ENCODE measurements at regions not wholly inside any gene's neighbourhood (a gene's known extent, or its start where the extent isn't known, plus 50 kb on each side); places are given as distances from the start of the nearest gene placed in this dataset.

DNA sequence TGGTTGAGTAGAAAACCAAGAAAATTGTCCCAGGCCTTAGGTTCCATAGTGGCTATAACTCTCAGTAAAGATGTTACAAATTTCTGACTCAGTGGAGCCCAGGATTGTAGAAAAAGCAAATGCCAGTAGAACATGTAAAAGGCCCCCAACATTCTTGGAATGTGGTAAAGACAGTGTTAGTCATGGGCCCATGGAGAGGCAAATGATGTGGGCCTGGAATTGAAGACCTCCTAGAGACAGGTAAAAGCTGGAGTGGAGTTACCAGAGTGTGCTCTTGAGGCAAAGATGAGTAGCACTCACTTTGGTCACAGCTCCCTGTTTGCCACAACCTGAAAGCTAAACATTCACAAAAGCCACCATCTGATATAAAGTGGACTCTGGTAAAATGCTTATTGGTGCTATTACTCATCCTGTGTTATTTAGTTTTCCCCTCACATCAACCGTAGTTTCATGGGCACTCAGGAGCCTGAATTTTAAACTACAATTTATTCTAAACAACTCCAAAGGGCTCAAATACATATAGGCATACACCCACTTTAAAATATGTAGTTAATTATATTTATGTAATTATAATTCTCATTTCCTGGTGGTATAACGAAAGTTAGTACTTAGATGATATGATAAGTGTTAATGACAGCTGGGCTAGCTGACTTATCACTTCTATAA is 359.6 kb upstream of the NECTIN3 start:
- no peak for DNase-seq

DNA sequence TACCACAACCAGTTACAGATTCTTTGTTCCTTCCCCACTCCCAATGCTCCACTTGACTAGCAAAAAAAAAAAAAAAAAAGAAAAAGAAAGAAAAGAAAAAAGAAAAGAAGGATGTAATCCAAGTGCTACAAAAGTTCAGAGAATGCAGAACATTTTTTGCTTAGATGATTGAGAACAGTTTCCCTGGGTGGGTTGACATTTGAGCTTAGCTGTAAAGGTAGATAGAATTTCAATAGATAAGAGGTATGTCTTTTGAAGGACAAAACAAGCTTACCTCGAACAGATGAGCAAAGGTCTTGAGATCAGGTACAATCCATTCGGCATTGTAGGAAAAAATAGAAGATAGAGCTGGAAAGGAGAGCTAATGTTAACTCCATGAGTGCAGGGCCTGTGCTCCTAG is 344.6 kb upstream of the NECTIN3 start:
- no peak for DNase-seq

DNA sequence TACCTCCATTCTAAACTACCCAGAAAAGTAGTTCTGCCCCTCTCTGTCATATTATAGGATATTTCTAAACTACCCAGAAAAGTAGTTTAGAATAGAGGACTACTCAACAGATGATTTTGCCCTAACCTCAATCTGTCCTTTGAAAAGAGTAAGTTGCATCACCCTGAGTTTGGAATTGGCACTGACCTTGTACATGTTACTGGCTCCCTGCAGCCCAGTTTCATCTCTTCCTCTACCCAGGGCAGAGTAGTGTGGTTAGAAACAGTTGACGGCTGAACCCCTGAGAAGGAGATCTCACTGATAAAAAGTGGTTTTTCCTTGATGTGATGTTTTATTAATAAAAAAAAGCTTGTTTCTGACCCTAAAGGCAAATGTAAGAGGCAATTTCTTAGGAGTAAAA is 340.5 kb upstream of the NECTIN3 start:
- DNase-seq: no peak

DNA sequence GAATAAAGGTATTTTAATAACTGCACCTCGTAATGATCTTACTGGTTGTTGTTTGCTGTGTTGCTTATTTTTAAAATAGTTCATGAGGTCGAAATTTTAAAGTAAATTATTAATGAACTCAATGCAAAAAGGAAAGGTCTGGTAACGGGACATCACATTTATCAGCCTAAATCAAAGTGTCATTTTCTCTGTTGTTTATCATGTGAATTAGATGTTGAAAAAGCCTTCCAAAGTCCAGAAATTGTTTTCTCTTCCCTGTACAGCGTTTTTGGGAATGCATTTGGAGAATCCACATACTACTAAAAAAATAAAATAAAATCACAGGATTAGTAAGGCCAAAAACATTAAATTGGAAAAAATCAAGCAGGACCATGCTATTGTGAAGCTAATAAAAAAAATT is 339.2 kb upstream of the NECTIN3 start:
- no peak for DNase-seq

DNA sequence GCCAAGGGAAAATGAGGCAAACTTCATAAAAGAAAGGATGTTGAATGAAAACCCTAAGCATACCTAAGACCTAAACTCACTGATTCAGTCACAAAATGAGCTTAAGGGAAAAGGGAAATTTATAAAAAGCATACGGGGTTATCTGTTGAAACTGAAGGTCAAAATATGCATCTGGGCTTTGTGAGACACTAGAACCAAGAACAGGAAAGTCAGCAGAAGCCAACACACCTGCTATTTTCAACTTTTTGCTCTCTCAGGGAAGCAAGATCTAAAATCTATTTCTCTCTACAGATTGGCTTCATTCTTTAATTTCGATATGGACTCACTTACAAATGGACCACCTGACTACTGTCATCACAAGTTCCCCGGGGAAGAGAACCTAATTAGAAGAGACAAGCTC is 338.6 kb upstream of the NECTIN3 start:
- no peak for DNase-seq

DNA sequence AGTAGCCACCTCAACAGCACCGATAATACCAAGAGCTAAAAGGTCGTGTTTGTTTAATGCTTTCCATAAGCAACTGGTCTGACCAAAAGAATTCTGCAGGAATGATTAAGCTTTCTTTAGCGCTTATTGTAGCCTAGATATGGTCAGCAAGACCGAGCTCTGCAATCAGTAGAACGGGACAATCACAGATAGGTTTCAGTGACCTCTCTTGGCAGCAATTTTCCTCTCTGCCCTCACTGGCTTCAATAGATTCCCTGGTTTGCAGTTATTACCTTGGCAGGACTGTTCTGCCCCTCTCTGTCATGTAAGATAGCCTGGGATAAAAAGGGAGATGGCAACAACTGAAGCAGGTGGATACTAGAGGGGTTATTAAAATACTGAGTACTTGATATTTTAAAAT is 337.1 kb upstream of the NECTIN3 start:
- no peak for DNase-seq

DNA sequence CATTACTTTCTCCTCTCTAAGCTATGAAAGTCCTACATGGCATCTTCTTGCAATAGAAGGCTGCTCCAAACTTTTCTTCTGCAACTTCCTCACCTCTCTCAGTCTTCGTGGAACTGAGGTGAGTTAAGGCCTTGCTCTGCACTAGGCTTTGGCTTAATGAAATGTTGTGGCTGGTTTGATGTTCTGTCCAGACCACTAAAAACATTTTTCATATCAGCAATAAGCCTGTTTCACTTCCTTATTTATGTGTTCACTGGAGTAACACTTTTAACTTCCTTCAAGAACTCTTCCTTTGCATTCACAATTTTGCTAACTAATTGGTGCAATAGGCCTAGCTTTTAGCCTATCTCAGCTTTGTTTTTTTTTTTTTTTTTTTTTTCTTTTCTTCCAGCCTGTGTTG is 335.3 kb upstream of the NECTIN3 start:
- DNase-seq: no peak

DNA sequence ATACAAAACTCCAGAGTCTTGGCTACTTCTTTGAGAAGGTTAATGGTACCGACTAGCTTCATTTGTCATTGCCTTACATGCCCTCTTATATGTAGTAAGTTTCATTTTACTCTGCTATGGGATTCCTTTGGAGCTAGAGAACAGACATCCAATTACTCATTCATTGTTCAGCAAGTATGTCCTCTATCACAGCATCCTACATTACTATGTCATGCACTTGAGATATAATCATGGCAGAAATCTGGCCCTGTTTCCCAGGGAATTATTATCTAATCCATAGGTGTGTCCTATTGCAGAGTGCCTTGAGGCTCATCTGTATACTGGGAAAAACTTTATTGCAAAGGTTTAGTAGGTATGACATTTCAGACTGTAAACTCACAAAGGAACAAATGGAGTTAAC is 333.1 kb upstream of the NECTIN3 start:
- DNase-seq: no peak

DNA sequence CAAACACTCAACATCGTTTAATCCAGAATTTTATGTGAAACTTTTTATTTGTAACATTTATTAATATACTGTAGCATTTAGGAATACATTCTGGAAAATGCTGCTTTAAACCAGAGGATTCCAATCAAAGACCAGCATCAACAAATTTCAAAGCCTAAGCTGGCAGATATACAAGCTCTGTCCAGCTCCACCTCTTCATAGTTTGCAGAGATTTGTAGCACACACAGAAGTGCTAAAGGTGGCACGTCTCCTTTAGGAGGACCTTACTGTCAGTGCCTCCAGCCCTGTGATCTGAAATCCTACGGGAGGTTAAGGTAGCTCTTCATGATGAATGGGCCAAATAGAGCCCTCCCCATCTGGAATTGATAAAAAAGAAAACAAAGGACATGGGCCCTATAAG is 329.7 kb upstream of the NECTIN3 start:
- DNase-seq: no peak

DNA sequence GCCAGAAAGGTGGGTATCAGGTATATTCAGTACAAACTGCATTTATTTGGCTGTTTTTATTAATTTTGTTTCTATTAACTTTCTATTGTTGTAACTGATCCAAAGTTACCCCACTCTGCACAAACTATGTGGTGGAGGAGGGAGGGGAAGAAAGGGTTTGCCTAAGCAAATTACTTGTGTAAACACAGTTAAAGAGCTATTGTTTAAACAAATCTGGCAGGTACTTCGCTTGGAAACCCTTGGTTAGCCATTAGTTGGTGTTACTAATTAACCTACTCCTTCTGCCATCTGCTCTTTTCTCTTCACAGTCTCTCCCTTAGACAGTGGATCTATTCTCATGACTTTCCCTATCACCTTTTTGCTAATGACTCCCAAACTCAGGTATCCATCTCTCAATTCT is 328.4 kb upstream of the NECTIN3 start:
- no peak for DNase-seq

DNA sequence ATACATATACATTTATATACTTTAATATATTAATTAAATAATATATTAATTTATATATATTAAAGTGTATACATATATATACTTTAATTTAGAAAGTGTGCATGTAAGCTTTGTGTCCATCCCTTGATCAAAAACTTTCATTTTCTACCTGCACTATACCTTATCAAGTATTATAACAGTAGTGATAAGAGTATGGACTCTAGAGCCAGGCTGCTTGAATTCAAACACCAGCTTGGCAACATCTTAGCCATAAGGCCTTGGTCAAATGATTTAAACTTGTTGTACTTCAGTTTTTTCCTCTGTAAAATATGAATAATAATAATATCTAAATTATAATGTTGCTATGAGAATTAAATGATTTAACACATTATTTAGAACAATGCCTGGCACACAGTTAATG is 327.6 kb upstream of the NECTIN3 start:
- DNase-seq: no peak

DNA sequence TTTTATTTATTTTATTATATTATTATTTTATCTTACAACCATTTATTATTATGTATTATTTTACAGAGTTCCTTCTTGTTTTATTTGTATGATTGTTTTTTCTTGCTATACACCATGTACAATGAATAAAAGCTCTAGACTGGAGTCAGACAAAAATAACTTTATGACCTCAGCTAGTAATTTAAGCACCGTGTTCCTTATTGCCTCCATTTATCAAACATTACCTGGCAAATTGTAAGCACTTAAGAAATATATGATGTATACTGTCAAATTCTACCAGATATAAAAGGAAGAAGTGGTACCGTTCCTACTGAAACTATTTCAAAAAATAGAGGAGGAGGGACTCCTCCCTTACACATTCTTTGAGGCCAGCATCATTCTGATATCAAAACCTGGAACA is 326.9 kb upstream of the NECTIN3 start:
- no peak for DNase-seq

DNA sequence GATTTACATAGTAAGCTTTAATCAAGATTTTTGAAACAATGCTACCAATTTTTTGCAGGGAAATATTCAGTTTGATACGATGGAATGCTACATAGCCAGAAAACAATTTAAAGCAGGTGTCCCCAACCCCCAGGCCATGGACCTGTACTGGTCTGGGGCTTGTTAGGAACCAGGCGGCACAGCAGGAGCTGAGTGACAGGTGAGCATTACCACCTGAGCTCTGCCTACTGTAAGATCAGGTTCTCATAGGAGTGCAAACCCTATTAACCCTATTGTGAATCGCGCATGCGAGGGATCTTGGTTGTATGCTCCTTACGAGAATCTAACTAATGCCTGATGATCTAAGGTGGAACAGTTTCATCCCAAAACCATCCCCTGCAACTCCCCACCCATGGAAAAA is 322.6 kb upstream of the NECTIN3 start:
- DNase-seq: no peak

DNA sequence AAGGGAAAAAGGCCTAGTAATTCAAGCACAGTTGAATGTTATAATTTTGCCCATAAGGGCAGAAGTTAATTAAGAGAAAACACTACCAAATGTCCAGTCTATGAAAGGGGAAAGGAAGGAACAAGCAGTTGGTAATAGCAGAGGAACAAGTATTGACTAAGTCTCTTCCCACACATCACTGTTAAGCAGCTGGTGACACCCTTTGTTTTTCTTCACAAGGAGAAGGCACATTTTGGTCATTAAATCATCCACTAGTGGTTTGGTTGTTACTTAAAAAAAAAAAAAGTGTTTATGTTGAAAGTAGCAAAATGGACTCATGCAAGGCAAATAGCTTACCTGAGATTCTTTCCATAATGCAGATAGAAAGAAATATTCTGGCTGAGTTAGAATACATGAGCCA is 321.4 kb upstream of the NECTIN3 start:
- DNase-seq: no peak

DNA sequence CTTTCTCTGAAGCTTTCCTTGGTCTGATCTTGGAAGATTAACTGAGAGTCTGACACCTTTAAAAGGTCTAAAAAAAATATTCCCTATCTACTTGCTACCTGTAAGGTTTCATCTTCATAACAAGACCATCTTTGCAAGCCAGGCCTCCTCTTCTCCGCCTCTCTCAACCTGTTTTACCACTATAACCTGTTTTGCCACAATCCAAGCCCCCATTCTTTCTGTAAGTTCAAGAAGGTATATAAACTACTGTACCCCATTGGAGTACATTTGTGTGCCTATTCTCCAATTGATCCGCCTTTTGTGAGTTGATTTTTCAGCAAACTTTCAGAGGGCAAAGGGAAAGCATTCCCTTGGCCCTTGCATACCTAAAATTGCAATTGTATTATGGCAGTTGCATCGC is 319.3 kb upstream of the NECTIN3 start:
- no peak for DNase-seq

DNA sequence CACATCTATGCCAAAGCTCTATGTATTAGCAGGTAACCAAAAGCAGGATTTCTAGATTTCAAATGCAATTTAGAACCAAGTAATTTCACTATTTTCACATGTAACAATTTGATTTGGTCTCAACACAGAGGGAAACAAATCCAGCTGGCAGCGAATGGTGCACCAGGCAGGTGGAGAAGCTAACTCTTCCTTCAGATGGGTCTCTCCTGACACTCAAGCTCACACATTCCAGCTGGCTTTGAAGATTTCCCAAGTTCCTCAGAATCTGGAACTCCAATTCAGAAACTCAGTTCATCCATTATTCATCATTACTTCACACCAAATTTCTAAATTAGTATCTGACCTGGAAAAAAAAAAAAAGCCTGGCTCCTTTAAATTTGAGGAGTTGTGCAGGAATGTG is 318.1 kb upstream of the NECTIN3 start:
- no peak for DNase-seq

DNA sequence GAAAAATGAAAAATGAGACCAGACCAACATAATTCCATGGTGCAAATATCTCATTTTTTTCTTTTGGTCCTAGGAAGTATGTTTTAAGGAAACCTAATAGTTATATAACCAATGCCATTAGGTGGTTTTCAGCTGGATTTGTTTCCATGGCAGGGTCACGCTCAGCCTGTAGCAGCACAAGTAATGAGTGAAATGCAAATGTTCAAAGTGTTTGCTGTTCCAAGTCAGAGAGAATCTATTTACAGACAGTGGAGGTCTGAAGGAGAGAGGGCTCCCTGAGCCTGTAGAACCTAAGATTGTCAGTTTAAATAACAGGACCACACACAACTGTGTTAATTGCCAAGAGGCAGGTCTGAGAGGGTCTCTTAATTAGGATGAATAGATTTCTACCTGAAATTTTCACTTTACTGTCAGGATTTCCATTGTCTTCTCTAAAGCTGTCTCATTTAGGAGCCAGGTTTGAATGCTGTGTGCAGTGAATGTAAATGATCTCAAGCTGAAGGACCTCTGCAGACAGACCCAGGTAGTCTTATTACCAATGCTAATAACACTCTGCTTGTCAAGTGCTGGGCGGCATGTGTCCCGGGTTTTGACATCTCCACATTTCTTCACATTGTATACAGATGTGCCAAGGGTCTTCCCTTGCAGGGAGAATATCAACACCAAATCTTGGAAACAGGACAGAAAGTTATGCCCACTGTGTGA is 317.3 kb upstream of the NECTIN3 start:
- DNase-seq: no peak

DNA sequence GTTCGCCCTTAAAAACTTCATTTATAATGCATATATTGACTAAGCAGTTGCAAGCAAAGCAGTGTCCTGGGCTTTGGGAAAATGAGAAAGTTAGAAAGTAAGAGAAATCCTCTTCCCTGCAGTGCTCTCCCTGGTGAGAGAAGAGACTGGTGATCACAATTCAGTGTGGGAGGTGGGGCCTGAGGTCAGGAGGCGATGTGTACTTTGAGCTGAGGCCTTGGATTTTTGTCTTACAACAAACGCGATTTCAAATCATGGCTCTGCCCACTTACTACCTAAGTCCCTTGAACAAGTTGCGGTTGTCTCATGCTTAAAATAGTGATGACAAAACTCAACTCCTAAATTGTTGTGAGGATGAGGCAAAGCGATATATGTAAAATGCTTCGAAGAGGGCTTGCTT is 316.3 kb upstream of the NECTIN3 start:
- no peak for DNase-seq

DNA sequence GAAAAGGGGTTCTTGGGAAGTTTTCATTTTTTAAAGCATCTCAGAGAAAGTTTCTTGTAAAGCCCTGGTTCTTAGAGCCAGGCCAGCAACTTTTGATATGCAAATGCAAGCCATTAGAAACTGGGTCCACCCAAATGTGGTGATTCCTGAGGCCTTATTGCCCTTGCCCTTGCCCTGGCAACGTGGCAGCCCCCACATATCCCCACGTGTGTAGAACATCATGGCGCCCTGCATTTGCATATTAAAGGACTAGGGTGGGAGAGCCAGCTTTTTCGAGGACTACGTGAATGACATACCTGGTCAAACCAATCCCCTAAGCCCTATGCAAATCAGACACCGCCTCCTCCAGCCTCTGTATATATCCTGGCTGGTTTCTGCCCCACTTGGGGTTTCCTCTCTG is 314.9 kb upstream of the NECTIN3 start:
- DNase-seq: no peak

DNA sequence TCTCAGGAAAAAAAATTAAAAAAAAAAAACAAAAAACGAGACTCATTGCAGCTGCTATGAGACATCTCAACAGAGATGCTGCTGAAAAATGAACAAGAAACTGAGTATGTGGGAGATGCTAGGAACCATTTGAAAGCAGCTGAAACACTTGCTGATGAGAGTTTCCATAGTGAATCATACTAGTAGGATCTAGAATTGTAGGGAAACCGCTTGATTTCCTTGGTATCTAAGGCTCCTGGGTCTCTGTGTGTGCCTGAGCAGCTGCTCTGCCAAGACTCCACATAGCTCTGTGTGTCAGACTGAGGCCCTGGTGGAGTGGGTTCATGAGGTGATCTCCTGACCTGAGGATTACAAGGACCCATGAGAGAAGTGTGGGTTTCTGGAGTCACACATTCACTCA is 313.4 kb upstream of the NECTIN3 start:
- DNase-seq: no peak

DNA sequence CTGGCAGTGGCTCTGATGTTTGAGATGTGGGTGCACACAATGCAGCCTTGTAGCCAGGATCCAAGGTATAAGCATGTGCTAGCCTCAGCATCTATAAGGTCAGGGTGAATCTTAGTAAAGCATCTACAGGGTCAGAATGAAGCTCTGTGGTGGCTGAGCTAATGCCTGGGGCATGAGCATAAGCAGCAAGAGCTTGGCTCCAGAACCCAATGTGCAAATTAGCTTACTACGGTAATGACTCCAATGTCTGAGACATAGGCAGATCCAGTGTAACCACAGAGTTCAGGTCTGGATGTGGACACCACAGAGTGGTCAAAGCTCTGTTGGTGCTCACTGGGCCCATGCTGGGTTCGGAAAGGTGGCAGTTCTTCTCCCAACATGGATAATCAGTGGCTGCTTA is 304.5 kb upstream of the NECTIN3 start:
- DNase-seq: no peak

DNA sequence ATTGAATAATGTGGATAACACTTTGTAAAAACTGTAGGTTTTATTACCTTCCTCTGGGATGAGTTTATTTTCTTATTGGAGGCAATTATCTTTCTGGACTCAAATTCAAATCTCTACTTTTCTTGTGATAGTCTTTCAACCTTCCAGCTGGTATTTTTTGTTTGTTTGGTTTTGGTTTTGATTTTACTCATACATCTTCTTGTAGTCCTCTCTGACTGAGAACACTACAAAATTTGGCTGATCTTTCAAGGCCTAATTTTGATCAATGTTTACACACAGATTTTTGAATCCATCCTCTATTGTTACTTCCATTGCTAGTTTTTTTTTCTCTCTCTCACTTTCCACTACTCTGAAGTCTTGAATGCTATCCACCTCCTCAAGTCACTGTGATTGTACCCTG is 303.8 kb upstream of the NECTIN3 start:
- DNase-seq: no peak

DNA sequence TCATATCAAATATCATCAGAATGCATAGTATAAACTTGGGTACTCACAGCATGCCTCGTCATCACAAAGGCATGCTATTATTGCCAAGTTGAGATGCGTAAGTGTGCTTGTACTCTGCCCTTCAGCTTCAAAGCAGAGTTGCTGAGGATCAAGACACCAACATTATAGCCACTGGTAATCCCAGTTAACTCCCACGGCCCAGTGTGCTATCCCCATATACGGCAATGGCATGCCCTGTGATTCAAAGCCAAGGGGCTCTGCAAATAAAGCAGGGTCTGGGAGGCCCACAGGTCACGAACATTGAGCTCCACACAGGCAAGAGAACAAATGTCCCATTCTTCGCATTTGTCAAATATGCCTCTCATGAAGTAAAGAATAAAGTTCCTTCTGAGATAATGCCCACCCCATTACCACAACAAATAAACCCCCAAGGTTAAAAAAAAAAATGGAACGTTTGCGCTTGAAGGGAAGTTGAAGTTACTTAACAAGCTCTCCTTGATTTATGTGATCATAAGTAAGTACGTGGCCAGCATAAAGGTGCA is 298.1 kb upstream of the NECTIN3 start:
- DNase-seq: no peak

DNA sequence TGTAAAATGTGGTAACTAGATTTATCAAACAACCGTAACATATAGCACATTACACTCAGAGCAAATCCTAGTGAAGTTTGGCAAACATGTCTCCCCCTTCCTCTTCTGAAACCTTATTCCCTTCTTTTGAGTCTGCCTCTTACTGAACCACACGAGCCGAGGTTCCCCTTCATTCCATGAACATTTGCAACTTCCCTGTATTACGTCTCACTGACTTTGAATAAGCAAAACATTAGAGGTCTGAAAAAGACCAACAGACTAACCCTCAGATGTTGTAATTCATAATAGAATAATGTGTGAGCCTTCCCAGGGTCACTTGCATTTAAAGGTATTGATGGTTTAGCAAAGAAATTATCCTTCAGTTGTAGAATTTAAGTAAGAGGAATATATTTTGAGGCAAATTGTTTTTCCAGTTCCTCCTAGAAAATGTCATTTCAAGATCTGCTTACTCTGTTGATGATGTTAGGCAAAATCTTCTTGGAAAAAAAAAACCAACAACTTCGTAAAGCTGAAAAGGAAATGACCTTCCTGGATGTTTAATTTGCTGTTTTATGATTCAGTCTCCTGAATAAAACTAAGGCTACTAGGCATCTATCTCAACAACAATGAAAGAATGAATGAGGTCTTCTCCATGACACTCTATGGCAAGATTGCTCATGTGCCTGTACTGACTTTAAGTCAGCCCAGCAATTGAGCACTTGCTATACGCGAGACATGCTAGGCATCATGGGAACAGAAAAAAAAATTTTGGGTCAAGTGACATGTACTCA is 296.9 kb upstream of the NECTIN3 start:
- DNase-seq: no peak

All from retina (tissue), 1 donor.